Body of pancreas (tissue), 4 donors: ENCODE measurements at regions not wholly inside any gene's neighbourhood (a gene's known extent, or its start where the extent isn't known, plus 50 kb on each side); places are given as distances from the start of the nearest gene placed in this dataset.

Source experiments
- POLR2A ChIP-seq, 3 donors: fragments of 450-650 bp; IDR thresholded peaks; one replicate each; pipeline ENCODE4 v1.6.1; 2016; ENCODE audit warnings: antibody characterized with exemption in 3 of 3, mild to moderate bottlenecking in 2 of 3
- TF ChIP-seq, protein P1 (sequence below), 7 experiments: fragments of 450-650 bp in 4 of 7; fragments of 200-600 bp in 3 of 7; sonication (generic) in 3 of 7; IDR thresholded peaks; one replicate each; pipeline ENCODE4 v1.5.1; 2016 to 2019; ENCODE audit warnings: antibody characterized with exemption in 7 of 7

DNA sequence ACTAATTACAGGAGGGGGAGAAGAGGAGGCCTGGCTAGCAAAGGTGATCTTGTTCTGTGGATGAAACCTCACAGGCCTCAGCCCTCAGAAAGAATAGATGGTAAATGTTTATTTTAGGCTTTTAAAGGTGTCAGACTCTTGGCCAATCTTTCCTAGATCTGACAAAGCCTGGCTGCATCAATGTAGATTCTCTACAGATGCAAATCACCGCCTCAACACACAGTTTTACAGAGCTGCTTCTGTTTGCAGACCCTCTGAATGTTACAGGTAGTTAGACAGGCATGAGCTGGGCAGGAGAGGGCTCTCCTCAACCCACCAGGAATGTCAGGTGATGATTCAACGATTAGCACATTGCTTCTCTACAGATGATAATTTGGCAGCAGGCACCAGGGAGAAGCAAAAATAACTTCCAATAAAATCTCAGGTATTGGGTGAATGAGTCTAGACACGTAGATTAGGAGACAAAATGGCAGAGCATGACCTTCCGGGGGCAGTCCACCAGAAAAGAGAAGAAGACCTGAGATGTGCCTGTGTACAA lies 105.4 kb upstream of the VANGL1 start:
- TF ChIP-seq POLR2A (IDR thresholded peaks at IDR 0.05): no peak
- TF ChIP-seq, protein P1, sequence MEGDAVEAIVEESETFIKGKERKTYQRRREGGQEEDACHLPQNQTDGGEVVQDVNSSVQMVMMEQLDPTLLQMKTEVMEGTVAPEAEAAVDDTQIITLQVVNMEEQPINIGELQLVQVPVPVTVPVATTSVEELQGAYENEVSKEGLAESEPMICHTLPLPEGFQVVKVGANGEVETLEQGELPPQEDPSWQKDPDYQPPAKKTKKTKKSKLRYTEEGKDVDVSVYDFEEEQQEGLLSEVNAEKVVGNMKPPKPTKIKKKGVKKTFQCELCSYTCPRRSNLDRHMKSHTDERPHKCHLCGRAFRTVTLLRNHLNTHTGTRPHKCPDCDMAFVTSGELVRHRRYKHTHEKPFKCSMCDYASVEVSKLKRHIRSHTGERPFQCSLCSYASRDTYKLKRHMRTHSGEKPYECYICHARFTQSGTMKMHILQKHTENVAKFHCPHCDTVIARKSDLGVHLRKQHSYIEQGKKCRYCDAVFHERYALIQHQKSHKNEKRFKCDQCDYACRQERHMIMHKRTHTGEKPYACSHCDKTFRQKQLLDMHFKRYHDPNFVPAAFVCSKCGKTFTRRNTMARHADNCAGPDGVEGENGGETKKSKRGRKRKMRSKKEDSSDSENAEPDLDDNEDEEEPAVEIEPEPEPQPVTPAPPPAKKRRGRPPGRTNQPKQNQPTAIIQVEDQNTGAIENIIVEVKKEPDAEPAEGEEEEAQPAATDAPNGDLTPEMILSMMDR (IDR thresholded peaks at IDR 0.05): no peak
